Suppressor macrophage treated with lipopolysaccharide for 1 hour (primary cell): ENCODE measurements at regions not wholly inside any gene's neighbourhood (a gene's known extent, or its start where the extent isn't known, plus 50 kb on each side); places are given as distances from the start of the nearest gene placed in this dataset.
A peak's percentile ranks its signal among the peaks of the same experiment; 100 is the strongest.

ENCODE experiments used
- DNase-seq, 3 donors: peaks; one replicate each; pipeline ENCODE4 v3.0.0-alpha.2; 2020 to 2022

GRCh38 chr2:234334756-234335155, 162.1 kb downstream of the ARL4C start:
- DNase-seq: no peak

DNA sequence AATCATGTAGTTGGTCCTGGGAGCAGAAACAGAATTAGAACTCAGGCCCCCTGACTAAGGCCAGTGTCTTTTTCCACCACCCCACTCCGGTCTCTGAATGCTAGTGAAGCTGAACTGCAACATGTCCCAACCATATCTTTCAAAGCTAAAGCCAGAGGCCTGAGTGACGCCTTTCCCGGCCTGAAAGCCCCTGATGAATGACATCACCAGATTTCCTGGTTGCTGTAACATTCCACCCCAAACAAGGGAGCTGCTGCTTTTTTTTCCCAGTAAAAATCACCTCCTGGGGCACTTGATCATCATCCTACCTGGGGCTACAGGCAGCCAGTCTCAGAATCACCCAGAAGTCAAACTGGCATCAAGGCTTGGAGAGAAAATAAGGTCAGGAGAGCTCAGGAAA, 162.7 kb downstream of the ARL4C start:
- peak in 1 of 3 donors; percentile 20 for DNase-seq

DNA sequence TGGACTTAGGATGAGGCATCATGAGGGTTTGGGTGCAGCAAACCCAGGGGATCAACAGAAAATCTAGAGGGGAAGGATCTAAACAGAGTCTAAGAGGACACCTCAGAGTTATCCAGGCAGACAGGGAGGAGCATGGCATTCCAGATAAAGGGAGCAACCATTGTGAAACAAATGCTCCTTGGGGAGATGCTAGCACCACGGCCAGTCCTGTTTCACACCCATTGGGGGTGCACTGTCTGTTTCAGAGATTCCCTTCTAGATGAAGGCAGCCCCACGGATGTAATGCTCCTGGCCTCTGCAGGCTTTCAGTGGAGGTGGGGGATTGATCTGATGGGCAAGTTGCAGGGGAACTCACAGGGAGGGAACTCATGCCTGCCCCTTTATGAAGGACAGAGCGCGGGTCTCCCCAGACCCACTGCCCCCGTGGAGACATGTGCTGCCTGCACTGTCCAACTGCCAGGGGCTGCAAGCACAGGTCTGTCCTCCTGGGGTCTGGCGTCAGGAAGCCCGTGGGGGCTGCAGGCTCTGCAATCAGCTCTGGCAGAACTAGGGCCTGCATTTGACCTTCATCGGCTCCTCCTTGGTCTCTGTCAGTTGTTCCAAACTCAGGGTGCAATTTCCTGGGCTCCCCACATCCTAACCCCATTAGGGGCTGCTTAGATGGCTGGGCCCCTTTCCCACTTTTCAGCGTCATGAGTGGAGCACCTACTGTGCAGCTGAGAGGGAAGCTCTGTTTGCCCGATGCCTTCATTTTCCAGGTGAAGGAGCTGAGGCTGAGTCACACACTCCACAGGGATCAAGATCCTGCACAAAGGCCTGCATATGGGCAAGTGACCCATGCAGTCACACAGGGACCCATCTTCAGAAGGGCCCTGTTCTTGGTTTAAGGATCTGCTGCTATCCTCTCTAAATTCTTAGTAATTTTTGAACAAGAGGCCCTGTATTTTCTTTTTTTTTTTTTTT, 163.4 kb downstream of the ARL4C start:
- DNase-seq: no peak

DNA sequence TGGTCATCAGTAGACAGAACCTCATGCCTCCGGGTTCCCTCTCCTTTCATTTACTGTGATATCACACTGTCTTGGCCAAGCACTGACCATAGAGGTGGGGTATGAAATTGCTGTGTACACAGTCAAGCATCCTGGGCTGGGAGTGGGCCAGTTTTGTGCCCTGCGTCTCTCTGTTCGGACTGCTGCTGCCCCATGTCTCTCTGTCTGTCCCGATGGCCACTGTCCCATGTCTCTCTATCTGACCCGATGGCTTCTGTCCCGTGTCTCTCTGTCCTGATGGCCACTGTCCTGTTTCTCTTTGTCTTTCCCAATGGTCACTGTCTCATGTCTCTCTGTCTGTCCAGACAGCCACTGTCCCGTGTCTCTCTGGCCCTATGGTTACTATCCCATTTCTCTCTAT, 164.9 kb downstream of the ARL4C start:
- no peak for DNase-seq

GRCh38 chr2:234331566-234331965, 165.3 kb downstream of the ARL4C start:
- DNase-seq: peak in 2 of 3 donors; percentile 38 to 40

GRCh38 chr2:234330902-234331301, 166.0 kb downstream of the ARL4C start:
- DNase-seq: no peak

- peak; percentile 27 to 62 (median 33) for DNase-seq
Observed at GRCh38 chr2:234329202-234329960, 167.5 kb downstream of the ARL4C start.

GRCh38 chr2:234328444-234328990, 168.4 kb downstream of the ARL4C start:
- DNase-seq: no peak

GRCh38 chr2:234326694-234327093, 170.2 kb downstream of the ARL4C start:
- DNase-seq: no peak

DNA sequence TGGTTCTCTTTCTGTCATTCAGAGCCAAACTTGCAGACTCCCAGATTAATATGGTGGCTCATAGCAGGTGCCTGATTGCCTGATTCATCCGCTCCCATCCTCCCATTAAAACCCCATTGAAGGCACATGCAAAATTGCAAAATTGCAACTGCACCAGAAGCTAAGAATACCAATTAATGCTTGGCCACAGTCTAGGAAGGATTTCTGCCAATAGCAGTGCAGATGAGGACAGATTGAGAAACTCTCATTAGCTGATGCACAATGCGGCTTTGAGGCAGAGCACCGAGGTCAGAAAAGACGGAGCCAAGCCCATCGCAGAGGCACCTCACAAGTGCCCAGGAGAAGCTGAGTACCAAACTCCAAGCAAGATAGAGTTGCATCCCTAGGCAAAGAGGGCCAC, 172.8 kb downstream of the ARL4C start:
- DNase-seq: no peak

- DNase-seq: no peak
Observed at GRCh38 chr2:234322766-234323465, 174.0 kb downstream of the ARL4C start.

DNA sequence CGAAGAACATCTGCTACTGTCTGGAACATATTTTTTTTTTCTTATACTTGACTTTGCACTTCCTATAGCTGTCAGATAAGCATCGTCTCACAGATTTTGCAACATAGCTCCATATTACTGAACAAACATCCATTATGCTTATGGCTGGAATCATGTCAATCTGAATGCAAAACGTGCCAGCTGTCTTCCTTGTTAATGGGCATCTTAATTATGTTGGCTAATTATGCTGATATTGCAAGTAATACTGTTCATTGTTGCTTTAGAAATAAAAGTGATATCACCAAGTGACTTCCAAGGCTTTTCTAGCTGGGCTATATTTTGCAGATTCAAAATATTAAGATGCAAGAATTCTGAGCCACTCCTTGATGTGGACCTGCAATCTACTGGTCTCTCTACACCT, 176.8 kb downstream of the ARL4C start:
- DNase-seq: no peak

GRCh38 chr2:234318361-234318760, 178.5 kb downstream of the ARL4C start:
- DNase-seq: no peak

- no peak for DNase-seq
Observed at GRCh38 chr2:234313558-234313957, 183.3 kb downstream of the ARL4C start.

DNA sequence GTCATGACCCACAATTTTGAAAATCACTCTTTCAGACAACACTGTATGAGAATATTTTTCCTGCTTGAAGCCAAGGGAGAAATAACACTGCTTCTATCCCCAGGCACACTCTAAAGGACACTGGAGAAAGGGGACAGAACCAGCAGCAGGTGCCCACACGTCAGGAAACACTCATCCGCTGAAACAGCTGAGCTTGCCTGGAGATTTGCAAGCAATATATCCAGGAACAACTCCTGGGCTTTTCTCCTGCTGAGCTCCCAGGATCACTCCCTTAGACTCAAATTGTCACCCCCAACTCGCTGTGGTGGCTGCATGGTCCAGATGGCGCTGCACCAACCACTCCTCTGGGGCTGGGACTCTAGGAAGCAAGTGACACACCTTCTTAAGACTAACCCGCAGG, 186.7 kb downstream of the ARL4C start:
- DNase-seq: no peak

DNA sequence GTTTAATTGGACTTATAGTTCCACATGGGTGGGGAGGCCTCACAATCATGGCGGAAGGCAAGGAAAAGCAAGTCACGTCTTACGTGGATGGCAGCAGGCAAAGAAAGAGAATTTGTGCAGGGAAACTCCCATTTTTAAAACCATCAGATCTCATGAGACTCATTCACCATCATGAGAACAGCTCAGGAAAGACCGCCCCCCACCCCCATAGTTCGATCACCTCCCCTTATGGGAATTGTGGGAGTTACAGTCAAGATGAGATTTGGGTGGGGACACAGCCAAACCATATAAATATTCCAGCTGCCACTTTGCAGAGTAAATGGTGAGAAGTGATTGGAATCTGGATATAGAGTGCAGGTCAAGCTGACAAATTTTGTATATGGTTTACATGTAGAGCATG, 187.4 kb downstream of the ARL4C start:
- peak in 2 of 3 donors; percentile 41 to 54 for DNase-seq

DNA sequence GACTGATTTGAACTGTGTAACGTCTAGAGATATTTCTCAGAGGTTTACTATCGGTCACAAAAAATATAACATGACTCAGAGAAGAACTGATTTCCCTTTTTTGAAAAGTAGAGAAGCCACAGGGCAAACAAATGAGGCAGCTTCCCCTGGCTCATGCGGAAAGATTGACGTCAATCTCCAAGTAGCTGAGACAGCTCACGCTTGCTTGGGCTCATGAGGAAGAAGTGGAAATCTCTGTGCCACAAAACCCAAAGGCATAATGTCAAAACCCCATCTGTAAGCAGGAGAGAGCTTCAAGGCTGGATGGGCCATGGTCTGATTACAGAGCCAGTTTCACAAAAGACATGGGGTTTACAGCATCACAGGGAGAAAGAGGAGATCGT, 188.1 kb downstream of the ARL4C start:
- peak; percentile 91 to 98 (median 96) for DNase-seq

GRCh38 chr2:234308073-234308812, 188.6 kb downstream of the ARL4C start:
- peak in 2 of 3 donors; percentile 25 to 49 for DNase-seq

GRCh38 chr2:234307322-234307961, 189.4 kb downstream of the ARL4C start:
- DNase-seq: no peak

- DNase-seq: no peak
Observed at GRCh38 chr2:234306426-234307173, 190.3 kb downstream of the ARL4C start.

GRCh38 chr2:234305846-234306245, 191.0 kb downstream of the ARL4C start:
- DNase-seq: no peak
